B cell (primary cell): ENCODE measurements at regions not wholly inside any gene's neighbourhood (a gene's known extent, or its start where the extent isn't known, plus 50 kb on each side); places are given as distances from the start of the nearest gene placed in this dataset.

Experiments
- ATAC-seq: fragments of 200-7000 bp; cut with Tn5 transposase; one replicate; pipeline ENCODE4 v1.10.0; 2021; ENCODE audit warnings: low read depth, mild to moderate bottlenecking, moderate number of reproducible peaks, moderate library complexity
- CTCF ChIA-PET: fragments of 350-600 bp; sonication (Branson Sonifier 250); formaldehyde crosslinking; loops from one replicate; lab custom pipeline; 2021; ENCODE audit warnings: antibody characterized with exemption, inconsistent platforms; lab: Charles Lee
- POLR2A ChIA-PET: fragments of 350-600 bp; sonication (Branson Sonifier 250); formaldehyde crosslinking; loops from one replicate; lab custom pipeline; 2021; ENCODE audit warnings: antibody characterized with exemption; lab: Charles Lee
- DNase-seq: peaks from one replicate; pipeline ENCODE4 v3.0.0; 2013
- H2AFZ ChIP-seq: 2 replicates; pipeline ENCODE4 v1.6.1; 2012; ENCODE audit warnings: mild to moderate bottlenecking, low read depth, low read length; ENCODE audit not compliant: insufficient read depth, poor library complexity, severe bottlenecking
- H3K27ac ChIP-seq, 2 donors: 1 replicate in 1 of 2; 2 replicates in 1 of 2; pipeline ENCODE4 v1.5.1; 2012 to 2013; ENCODE audit warnings: low read length in 2 of 2, mild to moderate bottlenecking in 2 of 2, moderate library complexity in 1 of 2
- H3K27me3 ChIP-seq, 4 experiments: fragments of 200-600 bp in 1 of 4; sonication (generic) in 1 of 4; replicated peaks in 1 of 4; 1 replicate in 2 of 4; 2 replicates in 2 of 4; pipeline versions ENCODE4 v1.6.1 to v1.7.0; 2013 to 2016; ENCODE audit warnings: low read length in 3 of 4, mild to moderate bottlenecking in 2 of 4, mixed read lengths in 1 of 4, moderate library complexity in 1 of 4; ENCODE audit not compliant: insufficient read depth in 4 of 4, control insufficient read depth in 3 of 4; ENCODE audit errors: control extremely low read depth in 1 of 4
- H3K36me3 ChIP-seq, 2 experiments: replicated peaks in 1 of 2; 1 replicate in 1 of 2; 2 replicates in 1 of 2; pipeline versions ENCODE4 v1.6.1 to v1.7.1; 2013; ENCODE audit warnings: low read length in 1 of 2; ENCODE audit not compliant: insufficient read depth in 2 of 2, control insufficient read depth in 1 of 2; ENCODE audit errors: control extremely low read depth in 1 of 2, extremely low read depth in 1 of 2
- H3K4me1 ChIP-seq, 2 donors: fragments of 200-600 bp in 1 of 2; sonication (generic) in 1 of 2; 1 replicate in 1 of 2; 2 replicates in 1 of 2; pipeline versions ENCODE4 v1.5.1 to v1.6.1; 2013 to 2017; ENCODE audit warnings: low read length in 2 of 2; ENCODE audit not compliant: control insufficient read depth in 2 of 2, insufficient read depth in 2 of 2
- H3K4me2 ChIP-seq: replicated peaks from 2 replicates; pipeline ENCODE3; 2012; ENCODE audit warnings: mild to moderate bottlenecking, low read depth, low read length; ENCODE audit not compliant: poor library complexity, severe bottlenecking
- H3K4me3 ChIP-seq, 5 experiments: fragments of 200-600 bp in 1 of 5; sonication (generic) in 1 of 5; 1 replicate in 3 of 5; 2 replicates in 2 of 5; pipeline versions ENCODE4 v1.5.1 to v1.7.0; 2011 to 2016; ENCODE audit warnings: low read length in 4 of 5, mild to moderate bottlenecking in 4 of 5, low read depth in 2 of 5, control low read depth in 1 of 5, moderate library complexity in 1 of 5; ENCODE audit not compliant: insufficient read depth in 1 of 5; ENCODE audit errors: control extremely low read depth in 1 of 5, extremely low read depth in 1 of 5
- H3K79me2 ChIP-seq: fragments of 200-600 bp; sonication (generic); one replicate; pipeline ENCODE4 v1.6.0; 2016; ENCODE audit warnings: low read length; ENCODE audit not compliant: control insufficient read depth, insufficient read depth
- H3K9ac ChIP-seq: fragments of 200-600 bp; sonication (generic); 2 replicates; pipeline ENCODE4 v1.6.1; 2017; ENCODE audit warnings: mild to moderate bottlenecking, low read length, moderate library complexity
- H3K9me3 ChIP-seq, 3 donors: one replicate each; pipeline versions ENCODE4 v1.6.1 to v1.7.1; 2013; ENCODE audit warnings: low read length in 2 of 3; ENCODE audit not compliant: control insufficient read depth in 2 of 3, insufficient read depth in 1 of 3; ENCODE audit errors: control extremely low read depth in 1 of 3
- H4K20me1 ChIP-seq: 2 replicates; pipeline ENCODE4 v1.6.0; 2012; ENCODE audit warnings: mild to moderate bottlenecking, low read length; ENCODE audit not compliant: insufficient read depth, control insufficient read depth, poor library complexity, severe bottlenecking
- H3K27ac Mint-ChIP-seq: one replicate; pipeline ENCODE4 v1.8.0; 2021; ENCODE audit warnings: mixed read lengths
- H3K27me3 Mint-ChIP-seq: one replicate; pipeline ENCODE4 v1.8.0; 2021; ENCODE audit warnings: mixed read lengths
- H3K4me1 Mint-ChIP-seq: one replicate; pipeline ENCODE4 v1.8.0; 2021; ENCODE audit warnings: mixed read lengths
- H3K4me3 Mint-ChIP-seq: one replicate; pipeline ENCODE4 v1.8.0; 2021; ENCODE audit warnings: mixed read lengths
- H3K9me3 Mint-ChIP-seq: one replicate; pipeline ENCODE4 v1.8.0; 2022; ENCODE audit warnings: mixed read lengths; ENCODE audit not compliant: insufficient read depth
- EZH2 ChIP-seq: IDR thresholded peaks from 2 replicates; pipeline ENCODE4 v1.6.1; 2012; ENCODE audit warnings: borderline replicate concordance, low read depth, mild to moderate bottlenecking, moderate library complexity, low read length; ENCODE audit not compliant: insufficient read depth, poor library complexity, severe bottlenecking
- WGBS: methylation state at CpG from one replicate; pipeline ENCODE4 v1.1.5; 2013; ENCODE audit warnings: missing lambda C conversion rate; ENCODE audit not compliant: insufficient coverage; 5-methylcytosine and 5-hydroxymethylcytosine counted together
- intact Hi-C: fragments of 100-400 bp; cut with micrococcal nuclease; formaldehyde crosslinking; loops from one replicate; pipeline ENCODE4 v1.10.0; 2022
- TF ChIP-seq, protein P1 (sequence below): fragments of 200-600 bp; IDR thresholded peaks from one replicate; pipeline ENCODE4 v1.8.0; 2022; ENCODE audit warnings: antibody characterized with exemption, mild to moderate bottlenecking

DNA sequence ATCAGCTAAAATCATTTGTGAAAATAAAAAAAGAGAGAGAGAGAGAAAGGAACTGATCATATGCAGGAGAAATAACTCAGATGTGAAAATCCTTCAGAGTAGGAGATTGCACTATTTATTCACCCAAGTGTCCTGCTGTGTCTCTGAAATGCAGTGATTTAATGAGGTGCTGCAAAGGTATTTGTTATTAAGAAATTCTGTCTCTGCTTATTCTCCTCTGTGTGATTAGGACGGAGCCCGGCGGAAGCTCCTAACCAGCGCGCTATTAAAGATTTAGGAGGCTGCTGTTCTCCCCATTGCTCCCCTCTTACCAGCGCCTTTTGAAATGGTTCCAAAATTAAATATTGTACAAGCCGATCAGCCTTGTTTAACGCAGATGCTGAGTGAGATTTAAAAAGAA lies 528.3 kb downstream of the BUD13 start:
- H3K27me3 ChIP-seq, result no peaks in the 10 kb centered on the region
- ChIA-PET CTCF (no interaction called here), POLR2A (no interaction called here)
- H3K9ac ChIP-seq, result no peak overlapping the region
- Mint-ChIP-seq H3K27ac (no peak overlapping the region), H3K4me1 (no peaks in the 10 kb centered on the region), H3K27me3 (no peaks in the 10 kb centered on the region), H3K9me3 (no peaks in the 10 kb centered on the region), H3K4me3 (no peak overlapping the region)
- no peak overlapping the region for H3K4me2 ChIP-seq
- 81% methylated on average over 8 of the region's 8 CpGs for WGBS
- no peaks in the 10 kb centered on the region for H3K36me3 ChIP-seq
- no peak for TF ChIP-seq EZH2
- TF ChIP-seq, protein P1, sequence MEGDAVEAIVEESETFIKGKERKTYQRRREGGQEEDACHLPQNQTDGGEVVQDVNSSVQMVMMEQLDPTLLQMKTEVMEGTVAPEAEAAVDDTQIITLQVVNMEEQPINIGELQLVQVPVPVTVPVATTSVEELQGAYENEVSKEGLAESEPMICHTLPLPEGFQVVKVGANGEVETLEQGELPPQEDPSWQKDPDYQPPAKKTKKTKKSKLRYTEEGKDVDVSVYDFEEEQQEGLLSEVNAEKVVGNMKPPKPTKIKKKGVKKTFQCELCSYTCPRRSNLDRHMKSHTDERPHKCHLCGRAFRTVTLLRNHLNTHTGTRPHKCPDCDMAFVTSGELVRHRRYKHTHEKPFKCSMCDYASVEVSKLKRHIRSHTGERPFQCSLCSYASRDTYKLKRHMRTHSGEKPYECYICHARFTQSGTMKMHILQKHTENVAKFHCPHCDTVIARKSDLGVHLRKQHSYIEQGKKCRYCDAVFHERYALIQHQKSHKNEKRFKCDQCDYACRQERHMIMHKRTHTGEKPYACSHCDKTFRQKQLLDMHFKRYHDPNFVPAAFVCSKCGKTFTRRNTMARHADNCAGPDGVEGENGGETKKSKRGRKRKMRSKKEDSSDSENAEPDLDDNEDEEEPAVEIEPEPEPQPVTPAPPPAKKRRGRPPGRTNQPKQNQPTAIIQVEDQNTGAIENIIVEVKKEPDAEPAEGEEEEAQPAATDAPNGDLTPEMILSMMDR, result no peak
- ATAC-seq (no peak), DNase-seq (no peak)
- H3K27ac ChIP-seq, result no peak overlapping the region
- no peak overlapping the region for H3K4me3 ChIP-seq
- H2AFZ ChIP-seq, result no peak overlapping the region
- no peaks in the 10 kb centered on the region for H4K20me1 ChIP-seq
- no peaks in the 10 kb centered on the region for H3K79me2 ChIP-seq
- H3K9me3 ChIP-seq, result no peaks in the 10 kb centered on the region
- intact Hi-C loops, result no loop called here
- no peaks in the 10 kb centered on the region for H3K4me1 ChIP-seq

DNA sequence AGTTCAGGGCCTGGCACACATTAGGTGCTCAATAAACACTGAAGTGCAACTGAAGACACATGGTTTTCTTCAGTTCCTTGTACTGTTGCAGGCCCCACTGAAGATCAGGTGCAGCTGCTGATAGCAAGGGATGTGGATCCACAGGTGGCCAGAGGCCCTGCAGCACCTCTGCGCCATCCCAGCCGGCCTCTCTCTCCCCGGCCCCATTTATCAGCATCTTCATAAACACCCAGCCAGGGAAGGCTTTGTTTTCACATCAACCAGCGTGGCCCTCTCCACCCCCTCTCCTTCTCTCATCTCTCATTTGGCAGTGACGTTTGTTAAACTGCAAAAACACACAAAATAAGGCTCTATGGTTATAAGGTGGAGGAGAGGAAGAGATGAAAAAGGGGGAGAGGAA lies 528.8 kb downstream of the BUD13 start:
- no peaks in the 10 kb centered on the region for H4K20me1 ChIP-seq
- Mint-ChIP-seq H3K4me1 (no peaks in the 10 kb centered on the region), H3K4me3 (no peak overlapping the region), H3K9me3 (no peaks in the 10 kb centered on the region), H3K27me3 (no peaks in the 10 kb centered on the region), H3K27ac (no peak overlapping the region)
- no peaks in the 10 kb centered on the region for H3K27me3 ChIP-seq
- H2AFZ ChIP-seq, result no peak overlapping the region
- TF ChIP-seq EZH2, result no peak
- TF ChIP-seq, protein P1, result no peak
- no peaks in the 10 kb centered on the region for H3K79me2 ChIP-seq
- H3K4me3 ChIP-seq, result no peak overlapping the region
- H3K27ac ChIP-seq, result no peak overlapping the region
- ATAC-seq (no peak), DNase-seq (no peak)
- POLR2A ChIA-PET, result no interaction called here
- CTCF ChIA-PET, result no interaction called here
- H3K36me3 ChIP-seq, result no peaks in the 10 kb centered on the region
- no peak overlapping the region for H3K9ac ChIP-seq
- no CpG with 5 or more reads among the region's 5 CpGs for WGBS
- H3K4me2 ChIP-seq, result no peak overlapping the region
- intact Hi-C loops, result no loop called here
- no peaks in the 10 kb centered on the region for H3K9me3 ChIP-seq
- H3K4me1 ChIP-seq, result no peaks in the 10 kb centered on the region
